ENCODE measurements at regions not wholly inside any gene's neighbourhood (a gene's known extent, or its start where the extent isn't known, plus 50 kb on each side); places are given as distances from the start of the nearest gene placed in this dataset.

- TF ChIP-seq NFIC (IDR thresholded peaks at IDR 0.05) (no peak), MAX (IDR thresholded peaks at IDR 0.05) (no peak), USF1 (IDR thresholded peaks at IDR 0.05) (no peak), YY1 (IDR thresholded peaks at IDR 0.05; ENCODE audit: low read depth) (no peak), TEAD4 (IDR thresholded peaks at IDR 0.05) (no peak), EGR1 (IDR thresholded peaks at IDR 0.05) (no peak), FOXM1 (IDR thresholded peaks at IDR 0.05; ENCODE audit: borderline replicate concordance, low read depth) (no peak), RAD21 (IDR thresholded peaks at IDR 0.05; ENCODE audit: low read depth) (no peak), TCF12 (IDR thresholded peaks at IDR 0.05; ENCODE audit: low read depth) (no peak), CREB1 (IDR thresholded peaks at IDR 0.05; ENCODE audit: low read depth) (no peak), EP300 (IDR thresholded peaks at IDR 0.05; ENCODE audit: borderline replicate concordance) (no peak)
Observed at GRCh38 chr2:14322306-14322705, 310.2 kb upstream of the LRATD1 start.

GRCh38 chr2:14324308-14324707 is 308.2 kb upstream of the LRATD1 start:
- TF ChIP-seq EGR1 (IDR thresholded peaks at IDR 0.05) (no peak), TEAD4 (IDR thresholded peaks at IDR 0.05) (no peak), CEBPB (IDR thresholded peaks at IDR 0.05) (no peak), RAD21 (IDR thresholded peaks at IDR 0.05; ENCODE audit: low read depth) (no peak), ZBTB7A (IDR thresholded peaks at IDR 0.05; ENCODE audit: low read depth) (no peak), TAF1 (IDR thresholded peaks at IDR 0.05; ENCODE audit: low read depth) (no peak), MAX (IDR thresholded peaks at IDR 0.05) (no peak), REST (IDR thresholded peaks at IDR 0.05; ENCODE audit: low read depth) (no peak), TCF12 (IDR thresholded peaks at IDR 0.05; ENCODE audit: low read depth) (no peak), EP300 (IDR thresholded peaks at IDR 0.05; ENCODE audit: borderline replicate concordance) (no peak), YY1 (IDR thresholded peaks at IDR 0.05; ENCODE audit: low read depth) (no peak), CREB1 (IDR thresholded peaks at IDR 0.05; ENCODE audit: low read depth) (no peak), FOXM1 (IDR thresholded peaks at IDR 0.05; ENCODE audit: borderline replicate concordance, low read depth) (no peak)

GRCh38 chr2:14330884-14331283 is 301.6 kb upstream of the LRATD1 start:
- TF ChIP-seq TCF12 (IDR thresholded peaks at IDR 0.05; ENCODE audit: low read depth) (no peak), REST (IDR thresholded peaks at IDR 0.05; ENCODE audit: low read depth) (no peak), USF1 (IDR thresholded peaks at IDR 0.05) (no peak), ZBTB7A (IDR thresholded peaks at IDR 0.05; ENCODE audit: low read depth) (no peak), CREB1 (IDR thresholded peaks at IDR 0.05; ENCODE audit: low read depth) (no peak)

- TF ChIP-seq FOXM1 (IDR thresholded peaks at IDR 0.05; ENCODE audit: borderline replicate concordance, low read depth), result no peak
Observed at GRCh38 chr2:14336759-14337382, 295.6 kb upstream of the LRATD1 start.

GRCh38 chr2:14340703-14341102 is 291.8 kb upstream of the LRATD1 start:
- TF ChIP-seq TCF12 (IDR thresholded peaks at IDR 0.05; ENCODE audit: low read depth) (no peak), ZBTB7A (IDR thresholded peaks at IDR 0.05; ENCODE audit: low read depth) (no peak), RAD21 (IDR thresholded peaks at IDR 0.05; ENCODE audit: low read depth) (no peak), FOXM1 (IDR thresholded peaks at IDR 0.05; ENCODE audit: borderline replicate concordance, low read depth) (no peak), USF1 (IDR thresholded peaks at IDR 0.05) (no peak), NFIC (IDR thresholded peaks at IDR 0.05) (no peak), TAF1 (IDR thresholded peaks at IDR 0.05; ENCODE audit: low read depth) (no peak)

- TF ChIP-seq TCF12 (IDR thresholded peaks at IDR 0.05; ENCODE audit: low read depth) (no peak), FOXM1 (IDR thresholded peaks at IDR 0.05; ENCODE audit: borderline replicate concordance, low read depth) (no peak), USF1 (IDR thresholded peaks at IDR 0.05) (no peak), CEBPB (IDR thresholded peaks at IDR 0.05) (no peak), ZBTB7A (IDR thresholded peaks at IDR 0.05; ENCODE audit: low read depth) (no peak), TEAD4 (IDR thresholded peaks at IDR 0.05) (no peak), EP300 (IDR thresholded peaks at IDR 0.05; ENCODE audit: borderline replicate concordance) (no peak), CREB1 (IDR thresholded peaks at IDR 0.05; ENCODE audit: low read depth) (no peak), TAF1 (IDR thresholded peaks at IDR 0.05; ENCODE audit: low read depth) (no peak)
Observed at GRCh38 chr2:14342313-14342712, 290.2 kb upstream of the LRATD1 start.

Measured in Ishikawa (cell line).